GM21825 (cell line): ENCODE measurements at regions not wholly inside any gene's neighbourhood (a gene's known extent, or its start where the extent isn't known, plus 50 kb on each side); places are given as distances from the start of the nearest gene placed in this dataset.

Experiments
- ATAC-seq: cut with Tn5 transposase; IDR thresholded peaks from one replicate; pipeline ENCODE4 v1.9.1; 2021; ENCODE audit warnings: mild to moderate bottlenecking, moderate library complexity; ENCODE audit not compliant: unreplicated experiment

- no peak for ATAC-seq
These were observed 133.8 kb downstream of the GMNC start for GRCh38 chr3:190728574-190729246.

GRCh38 chr3:190722181-190722905 lies 140.2 kb downstream of the GMNC start:
- no peak for ATAC-seq

- peak; percentile 95 for ATAC-seq
These were observed 141.2 kb downstream of the GMNC start for GRCh38 chr3:190721330-190721729.

- no peak for ATAC-seq
These were observed 143.8 kb downstream of the GMNC start for GRCh38 chr3:190718671-190719070.

GRCh38 chr3:190718097-190718496 lies 144.4 kb downstream of the GMNC start:
- no peak for ATAC-seq

GRCh38 chr3:190716961-190717360 lies 145.5 kb downstream of the GMNC start:
- ATAC-seq: no peak

- no peak for ATAC-seq
These were observed 146.3 kb downstream of the GMNC start for GRCh38 chr3:190716211-190716610.

GRCh38 chr3:190710723-190711122 lies 151.8 kb downstream of the GMNC start:
- ATAC-seq: no peak

- no peak for ATAC-seq
These were observed 153.1 kb downstream of the GMNC start for GRCh38 chr3:190709351-190709773.
